ENCODE measurements at regions not wholly inside any gene's neighbourhood (a gene's known extent, or its start where the extent isn't known, plus 50 kb on each side); places are given as distances from the start of the nearest gene placed in this dataset.

DNA sequence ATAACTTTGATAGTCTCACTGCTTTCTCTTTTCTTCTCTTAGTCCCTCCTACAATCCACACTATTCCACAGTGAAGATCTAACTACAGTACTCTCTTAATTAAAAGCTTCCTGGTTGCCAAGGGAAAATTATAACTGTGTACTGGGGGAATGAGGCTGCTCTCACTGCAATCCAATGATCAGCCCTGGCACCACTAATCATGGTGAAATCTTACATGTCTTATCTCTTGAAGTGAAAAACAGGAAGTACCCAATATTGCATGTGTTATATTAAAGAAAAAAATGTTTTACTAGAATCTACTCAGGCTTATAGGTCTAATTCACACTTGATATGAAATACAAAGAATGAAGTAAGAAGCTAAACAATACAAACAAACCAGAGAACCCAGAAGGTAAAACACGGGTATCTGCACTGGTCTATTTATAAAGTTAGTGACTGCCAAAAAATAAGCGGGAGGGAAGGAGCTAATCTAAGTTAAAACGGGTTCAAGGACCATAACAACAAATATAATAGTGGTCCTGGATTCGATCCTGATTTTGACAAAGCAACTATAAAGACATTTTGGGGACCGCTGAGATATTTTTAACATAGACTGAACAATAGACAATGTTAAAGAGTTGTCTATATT lies 57.5 kb downstream of the RGS2 start:
- TF ChIP-seq POLR2A (IDR thresholded peaks at IDR 0.05) (no peak), POLR2AphosphoS5 (IDR thresholded peaks at IDR 0.05) (no peak)
- TF ChIP-seq, protein P1, sequence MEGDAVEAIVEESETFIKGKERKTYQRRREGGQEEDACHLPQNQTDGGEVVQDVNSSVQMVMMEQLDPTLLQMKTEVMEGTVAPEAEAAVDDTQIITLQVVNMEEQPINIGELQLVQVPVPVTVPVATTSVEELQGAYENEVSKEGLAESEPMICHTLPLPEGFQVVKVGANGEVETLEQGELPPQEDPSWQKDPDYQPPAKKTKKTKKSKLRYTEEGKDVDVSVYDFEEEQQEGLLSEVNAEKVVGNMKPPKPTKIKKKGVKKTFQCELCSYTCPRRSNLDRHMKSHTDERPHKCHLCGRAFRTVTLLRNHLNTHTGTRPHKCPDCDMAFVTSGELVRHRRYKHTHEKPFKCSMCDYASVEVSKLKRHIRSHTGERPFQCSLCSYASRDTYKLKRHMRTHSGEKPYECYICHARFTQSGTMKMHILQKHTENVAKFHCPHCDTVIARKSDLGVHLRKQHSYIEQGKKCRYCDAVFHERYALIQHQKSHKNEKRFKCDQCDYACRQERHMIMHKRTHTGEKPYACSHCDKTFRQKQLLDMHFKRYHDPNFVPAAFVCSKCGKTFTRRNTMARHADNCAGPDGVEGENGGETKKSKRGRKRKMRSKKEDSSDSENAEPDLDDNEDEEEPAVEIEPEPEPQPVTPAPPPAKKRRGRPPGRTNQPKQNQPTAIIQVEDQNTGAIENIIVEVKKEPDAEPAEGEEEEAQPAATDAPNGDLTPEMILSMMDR (IDR thresholded peaks at IDR 0.05) = no peak

Measured in breast epithelium (tissue), 3 donors.